ENCODE measurements at regions not wholly inside any gene's neighbourhood (a gene's known extent, or its start where the extent isn't known, plus 50 kb on each side); places are given as distances from the start of the nearest gene placed in this dataset.

- POLR2A ChIA-PET (ENCODE audit: unreplicated experiment), result no interaction called here
Measured at GRCh38 chr2:126208266-126208665, 447.7 kb upstream of the GYPC start.

GRCh38 chr2:126212735-126213134 is 443.2 kb upstream of the GYPC start:
- H2AFZ ChIP-seq, result no peak overlapping the region

More at GRCh38 chr2:126208266-126208665, 447.7 kb upstream of the GYPC start:
- intact Hi-C loops (cut with micrococcal nuclease; ENCODE audit: unreplicated experiment), result no loop called here
- H3K36me3 ChIP-seq (ENCODE audit: low read depth), result no peaks in the 10 kb centered on the region
- no peaks in the 10 kb centered on the region for H3F3A ChIP-seq (ENCODE audit: insufficient read depth, low read depth)
- H3K4me1 ChIP-seq (replicated peaks; ENCODE audit: insufficient read depth), result no peaks in the 10 kb centered on the region
- H3K4me2 ChIP-seq, result no peak overlapping the region
- H3K9me2 ChIP-seq (ENCODE audit: insufficient read depth), result no peaks in the 10 kb centered on the region
- H3K9me3 ChIP-seq (ENCODE audit: insufficient read depth, low read depth), result no peaks in the 10 kb centered on the region
- no TSS peak for BruUV-seq (replicated peaks)
- H3K4me3 ChIP-seq, result no peak overlapping the region
- H3K79me2 ChIP-seq (ENCODE audit: low read depth), result no peaks in the 10 kb centered on the region
- no peaks in the 10 kb centered on the region for H3K27me3 ChIP-seq (ENCODE audit: insufficient read depth, low read depth)
- TF ChIP-seq CTCF (conservative IDR thresholded peaks at IDR 0.05) (no peak), EZH2 (IDR thresholded peaks at IDR 0.05; ENCODE audit: low read depth) (no peak)
- no peak overlapping the region for H3K27ac ChIP-seq
- no peaks in the 10 kb centered on the region for H4K20me1 ChIP-seq (ENCODE audit: insufficient read depth)
- no peak for DNase-seq
- H2AFZ ChIP-seq, result no peak overlapping the region
- CTCF ChIA-PET, result no interaction called here

GRCh38 chr2:126219081-126219480 is 436.9 kb upstream of the GYPC start:
- TF ChIP-seq EZH2 (IDR thresholded peaks at IDR 0.05; ENCODE audit: low read depth) (no peak), CTCF (conservative IDR thresholded peaks at IDR 0.05) (no peak)
- Histone ChIP-seq H3F3A (ENCODE audit: insufficient read depth, low read depth) (no peaks in the 10 kb centered on the region), H3K79me2 (ENCODE audit: low read depth) (no peaks in the 10 kb centered on the region), H4K20me1 (ENCODE audit: insufficient read depth) (no peaks in the 10 kb centered on the region), H3K4me1 (replicated peaks; ENCODE audit: insufficient read depth) (no peaks in the 10 kb centered on the region), H3K27ac (no peak overlapping the region), H2AFZ (no peak overlapping the region), H3K36me3 (ENCODE audit: low read depth) (no peaks in the 10 kb centered on the region), H3K9me3 (ENCODE audit: insufficient read depth, low read depth) (no peaks in the 10 kb centered on the region; the same call in 1 of the 2 replicates), H3K4me2 (no peak overlapping the region), H3K9me2 (ENCODE audit: insufficient read depth) (no peaks in the 10 kb centered on the region), H3K4me3 (no peak overlapping the region), H3K27me3 (ENCODE audit: insufficient read depth, low read depth) (no peaks in the 10 kb centered on the region)
- no peak for DNase-seq
- no TSS peak for BruUV-seq (replicated peaks)
- intact Hi-C loops (cut with micrococcal nuclease; ENCODE audit: unreplicated experiment), result no loop called here
- POLR2A ChIA-PET (ENCODE audit: unreplicated experiment), result no interaction called here
- CTCF ChIA-PET, result no interaction called here

More at GRCh38 chr2:126212735-126213134, 443.2 kb upstream of the GYPC start:
- Histone ChIP-seq H3K36me3 (ENCODE audit: low read depth) (no peaks in the 10 kb centered on the region), H3K27ac (no peak overlapping the region), H3K4me2 (no peak overlapping the region), H3K79me2 (ENCODE audit: low read depth) (no peaks in the 10 kb centered on the region), H3K4me1 (replicated peaks; ENCODE audit: insufficient read depth) (no peaks in the 10 kb centered on the region), H3K9me3 (ENCODE audit: insufficient read depth, low read depth) (no peaks in the 10 kb centered on the region), H3K4me3 (no peak overlapping the region), H3K27me3 (ENCODE audit: insufficient read depth, low read depth) (no peaks in the 10 kb centered on the region), H3F3A (ENCODE audit: insufficient read depth, low read depth) (no peaks in the 10 kb centered on the region), H4K20me1 (ENCODE audit: insufficient read depth) (no peaks in the 10 kb centered on the region), H3K9me2 (ENCODE audit: insufficient read depth) (no peaks in the 10 kb centered on the region)
- no peak for TF ChIP-seq EZH2 (IDR thresholded peaks at IDR 0.05; ENCODE audit: low read depth)
- no peak for TF ChIP-seq CTCF (conservative IDR thresholded peaks at IDR 0.05)
- DNase-seq, result no peak
- intact Hi-C loops (cut with micrococcal nuclease; ENCODE audit: unreplicated experiment), result no loop called here
- CTCF ChIA-PET, result no interaction called here
- POLR2A ChIA-PET (ENCODE audit: unreplicated experiment), result no interaction called here
- no TSS peak for BruUV-seq (replicated peaks)

Data from PC-9 (cell line).